ENCODE measurements at regions not wholly inside any gene's neighbourhood (a gene's known extent, or its start where the extent isn't known, plus 50 kb on each side); places are given as distances from the start of the nearest gene placed in this dataset.

GRCh38 chr7:132672200-132672990 lies 96.1 kb upstream of the PLXNA4 start:
- no peak for DNase-seq (ENCODE audit: low read depth in 2 of 2)

GRCh38 chr7:132666774-132667172 lies 90.5 kb upstream of the PLXNA4 start:
- DNase-seq (ENCODE audit: low read depth in 2 of 2), result no peak

- DNase-seq (ENCODE audit: low read depth in 2 of 2), result no peak
Measured at GRCh38 chr7:132666071-132666773, 90.0 kb upstream of the PLXNA4 start.

- no peak for DNase-seq (ENCODE audit: low read depth in 2 of 2)
Measured at GRCh38 chr7:132656846-132657776, 80.8 kb upstream of the PLXNA4 start.

GRCh38 chr7:132656341-132656740 lies 80.1 kb upstream of the PLXNA4 start:
- DNase-seq (ENCODE audit: low read depth in 2 of 2), result no peak

GRCh38 chr7:132655131-132655727 lies 79.0 kb upstream of the PLXNA4 start:
- DNase-seq (ENCODE audit: low read depth in 2 of 2), result peak; percentile 44

DNA sequence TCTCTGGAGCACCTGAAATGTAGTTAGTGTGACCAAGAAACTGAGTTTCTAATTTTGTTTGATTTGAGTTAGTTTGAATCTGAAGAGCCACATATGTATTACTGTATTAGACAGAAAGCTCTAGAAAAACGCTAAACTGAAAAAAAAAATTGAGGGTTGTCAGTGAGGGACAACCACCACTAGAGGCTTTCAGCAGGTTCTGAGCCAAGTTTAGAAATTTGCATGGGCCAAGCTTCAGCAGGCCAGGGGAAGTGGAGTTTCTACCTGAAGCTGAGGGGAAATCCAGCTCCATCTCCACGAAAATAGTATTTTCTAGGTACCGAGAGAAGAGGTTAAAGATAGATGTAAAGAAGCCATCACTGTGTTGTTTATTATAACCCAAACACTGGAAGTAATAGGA lies 77.9 kb upstream of the PLXNA4 start:
- no peak for DNase-seq (ENCODE audit: low read depth in 2 of 2)

DNA sequence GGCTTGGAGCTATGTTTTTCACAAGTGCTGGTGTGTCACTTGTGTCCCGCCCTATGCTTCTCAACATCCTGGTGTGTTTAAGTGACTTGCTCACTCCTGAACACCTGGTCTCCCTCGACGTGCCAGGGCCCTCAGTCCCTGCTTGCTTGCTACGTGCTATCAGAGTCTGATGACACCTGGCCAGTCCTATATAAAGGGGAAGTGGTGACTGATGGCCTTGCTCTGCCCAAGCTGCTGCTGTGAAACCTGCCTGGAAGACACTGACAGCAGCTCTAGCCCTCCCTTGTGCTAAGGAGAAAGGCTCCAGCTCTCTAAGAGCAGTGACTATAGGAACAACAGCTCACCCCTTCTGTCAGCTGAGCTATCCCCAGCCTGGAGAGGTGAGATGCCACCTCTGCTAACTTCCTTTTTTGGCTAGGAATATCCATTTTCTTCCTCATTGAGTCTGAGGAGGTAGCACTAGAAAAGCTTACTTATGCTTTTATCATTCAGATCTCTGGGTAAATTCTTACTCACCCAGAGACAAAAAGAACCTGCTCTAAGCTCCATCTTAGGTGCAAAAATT lies 77.2 kb upstream of the PLXNA4 start:
- DNase-seq (ENCODE audit: low read depth in 2 of 2), result no peak

DNA sequence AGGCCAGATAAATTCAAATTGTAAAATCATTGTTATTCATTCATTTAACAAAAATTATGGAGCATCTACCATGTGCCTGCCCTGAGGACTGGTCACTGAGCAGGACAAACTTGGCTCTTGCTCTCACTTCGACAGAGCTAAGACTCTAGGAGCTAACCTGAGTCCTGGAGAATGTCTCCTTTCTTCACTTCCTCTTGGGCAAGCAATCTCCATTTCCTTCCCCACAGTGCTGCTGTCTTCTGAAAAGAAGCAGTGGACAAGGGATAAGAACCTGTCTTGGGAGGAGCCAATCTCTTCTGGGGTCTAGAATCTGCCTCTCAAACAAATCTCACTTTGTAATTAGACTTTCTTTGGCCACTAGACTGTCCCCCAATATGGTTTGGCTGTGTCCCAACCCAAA lies 76.2 kb upstream of the PLXNA4 start:
- no peak for DNase-seq (ENCODE audit: low read depth in 2 of 2)

DNA sequence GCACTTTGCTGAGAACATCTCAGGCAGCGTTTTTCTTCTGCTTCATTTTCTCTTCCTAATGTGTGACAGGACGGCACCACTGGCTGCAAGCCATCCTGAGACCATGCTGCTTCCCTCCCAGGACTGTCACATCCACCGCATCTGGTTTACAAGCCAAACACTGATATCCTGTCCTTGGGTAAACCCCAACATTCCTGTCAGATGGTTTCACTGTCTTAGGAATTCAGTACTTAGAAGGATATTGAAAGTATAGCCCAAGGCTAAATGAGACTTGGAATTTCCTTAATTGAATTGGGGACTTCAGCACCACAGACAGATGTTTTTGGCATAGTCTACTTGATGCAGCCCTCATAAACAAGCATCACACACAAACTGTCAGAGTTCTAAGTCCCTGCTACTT lies 74.2 kb upstream of the PLXNA4 start:
- peak; percentile 65 to 68 for DNase-seq (ENCODE audit: low read depth in 2 of 2)

DNA sequence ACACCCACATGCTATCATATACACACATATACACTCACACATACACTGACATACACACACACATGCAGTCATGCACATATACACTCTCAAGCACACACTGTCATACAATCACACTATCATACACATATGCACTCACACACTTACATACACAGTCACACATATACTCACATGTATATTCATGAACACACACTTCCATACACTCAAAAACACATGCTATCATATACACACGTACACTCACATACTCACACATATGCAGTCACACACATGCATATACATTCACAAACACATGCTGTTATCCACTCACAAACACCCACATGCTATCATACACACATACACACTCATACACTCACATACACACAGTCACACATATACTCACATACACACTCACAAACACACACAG lies 71.0 kb upstream of the PLXNA4 start:
- DNase-seq (ENCODE audit: low read depth in 2 of 2), result no peak

- no peak for DNase-seq (ENCODE audit: low read depth in 2 of 2)
Measured at GRCh38 chr7:132646052-132646451, 69.8 kb upstream of the PLXNA4 start.

GRCh38 chr7:132643302-132643701 lies 67.0 kb upstream of the PLXNA4 start:
- DNase-seq (ENCODE audit: low read depth in 2 of 2), result no peak

DNA sequence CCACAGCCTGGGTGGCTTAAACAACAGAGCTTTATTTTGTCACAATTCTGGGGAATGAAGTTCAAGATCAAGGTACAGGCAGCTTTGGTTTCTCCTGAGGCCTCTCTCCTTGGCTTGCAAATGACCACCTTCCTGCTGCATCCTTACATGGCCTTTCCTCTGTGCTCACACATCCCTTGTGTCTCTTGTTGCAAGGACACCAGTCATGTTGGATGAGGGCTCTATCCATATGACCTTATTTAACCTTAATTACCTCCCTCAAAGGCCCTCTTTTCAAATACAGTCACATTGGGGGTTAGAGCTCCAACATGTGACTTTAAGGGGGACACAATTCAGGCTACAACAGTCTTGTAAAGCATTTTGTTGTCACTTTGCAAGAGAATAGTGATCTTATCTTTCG lies 65.0 kb upstream of the PLXNA4 start:
- no peak for DNase-seq (ENCODE audit: low read depth in 2 of 2)

DNA sequence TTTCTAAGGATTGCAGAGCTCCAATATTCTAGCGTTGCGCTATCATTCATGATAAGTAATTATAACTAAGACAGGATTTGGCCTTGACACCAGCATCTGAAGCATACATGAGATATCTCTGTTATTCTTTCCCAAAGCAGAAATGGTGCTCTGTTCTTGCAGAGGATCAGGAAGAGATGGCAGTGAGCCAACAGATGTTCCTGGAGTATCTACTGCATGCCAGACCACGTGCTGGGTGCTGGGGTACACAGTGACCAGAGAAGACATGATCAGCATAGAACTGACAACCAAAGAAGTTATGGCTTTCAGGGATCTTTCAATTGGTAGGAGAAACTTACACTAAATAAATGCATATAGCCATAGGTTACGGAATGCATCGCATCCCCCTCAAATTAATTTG lies 63.7 kb upstream of the PLXNA4 start:
- DNase-seq (ENCODE audit: low read depth in 2 of 2), result no peak

GRCh38 chr7:132638000-132638399 lies 61.7 kb upstream of the PLXNA4 start:
- no peak for DNase-seq (ENCODE audit: low read depth in 2 of 2)

- DNase-seq (ENCODE audit: low read depth in 2 of 2), result no peak
Measured at GRCh38 chr7:132636581-132636980, 60.3 kb upstream of the PLXNA4 start.

DNA sequence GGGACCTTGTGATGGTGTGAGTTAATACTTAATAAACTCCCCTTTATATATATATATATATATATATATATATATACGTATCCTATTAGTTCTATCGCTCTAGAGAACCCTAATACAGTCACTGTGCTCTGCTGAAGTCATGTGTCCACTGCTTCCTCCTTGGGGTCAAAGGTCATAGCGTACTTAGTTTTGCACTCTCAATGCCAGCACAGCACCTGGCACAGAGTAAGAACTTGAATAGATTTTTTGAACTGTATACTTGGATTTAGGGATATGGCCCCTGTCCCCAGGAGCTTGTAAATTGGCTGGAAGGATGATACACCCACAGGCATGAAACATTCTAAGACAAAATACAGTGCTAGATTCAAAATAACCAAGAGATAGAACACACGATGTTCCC lies 58.9 kb upstream of the PLXNA4 start:
- DNase-seq (ENCODE audit: low read depth in 2 of 2), result no peak

GRCh38 chr7:132630834-132631233 lies 54.6 kb upstream of the PLXNA4 start:
- DNase-seq (ENCODE audit: low read depth in 2 of 2), result no peak
